ENCODE measurements at regions not wholly inside any gene's neighbourhood (a gene's known extent, or its start where the extent isn't known, plus 50 kb on each side); places are given as distances from the start of the nearest gene placed in this dataset.

GRCh38 chr4:152269448-152270191, 266.3 kb downstream of the FBXW7 start:
- no peak for TF ChIP-seq EZH2phosphoT487 (IDR thresholded peaks at IDR 0.05; ENCODE audit: borderline replicate concordance)
- no peak for TF ChIP-seq CTCF (conservative IDR thresholded peaks at IDR 0.05; ENCODE audit: low read length)

GRCh38 chr4:152267811-152268210, 268.1 kb downstream of the FBXW7 start:
- TF ChIP-seq EZH2phosphoT487 (IDR thresholded peaks at IDR 0.05; ENCODE audit: borderline replicate concordance) (no peak), CTCF (conservative IDR thresholded peaks at IDR 0.05; ENCODE audit: low read length) (no peak)
- no peaks in the 10 kb centered on the region for H3K36me3 ChIP-seq (ENCODE audit: insufficient read depth, low read length)
- H3K9ac ChIP-seq (ENCODE audit: low read depth, low read length, poor library complexity, severe bottlenecking): no peak overlapping the region
- H3K79me2 ChIP-seq (ENCODE audit: insufficient read depth, low read length): no peaks in the 10 kb centered on the region
- H4K20me1 ChIP-seq (ENCODE audit: insufficient read depth, low read length, poor library complexity, severe bottlenecking): no peaks in the 10 kb centered on the region
- no peaks in the 10 kb centered on the region for H3F3A ChIP-seq (ENCODE audit: low read depth)
- no peak overlapping the region for H3K4me2 ChIP-seq (ENCODE audit: low read depth, low read length, poor library complexity, severe bottlenecking)
- no peaks in the 10 kb centered on the region for H3K4me1 ChIP-seq (ENCODE audit: insufficient read depth, low read length, poor library complexity, severe bottlenecking)
- H3K9me3 ChIP-seq (ENCODE audit: insufficient read depth, low read depth, low read length): no peaks in the 10 kb centered on the region
- H2AFZ ChIP-seq (ENCODE audit: low read length): no peak overlapping the region
- no peaks in the 10 kb centered on the region for H3K9me2 ChIP-seq (replicated peaks; ENCODE audit: low read depth, low read length)
- H3K27me3 ChIP-seq (ENCODE audit: insufficient read depth, low read length, poor library complexity, severe bottlenecking): no peaks in the 10 kb centered on the region
- no peak overlapping the region for H3K4me3 ChIP-seq (ENCODE audit: low read length, poor library complexity, severe bottlenecking)

More at GRCh38 chr4:152269448-152270191, 266.3 kb downstream of the FBXW7 start:
- Histone ChIP-seq H3K9me3 (ENCODE audit: insufficient read depth, low read depth, low read length) (no peaks in the 10 kb centered on the region), H3K9me2 (replicated peaks; ENCODE audit: low read depth, low read length) (no peaks in the 10 kb centered on the region), H3K79me2 (ENCODE audit: insufficient read depth, low read length) (no peaks in the 10 kb centered on the region), H3K4me2 (ENCODE audit: low read depth, low read length, poor library complexity, severe bottlenecking) (no peak overlapping the region), H2AFZ (ENCODE audit: low read length) (no peak overlapping the region), H3K4me3 (ENCODE audit: low read length, poor library complexity, severe bottlenecking) (no peak overlapping the region), H3K9ac (ENCODE audit: low read depth, low read length, poor library complexity, severe bottlenecking) (no peak overlapping the region), H4K20me1 (ENCODE audit: insufficient read depth, low read length, poor library complexity, severe bottlenecking) (no peaks in the 10 kb centered on the region), H3K4me1 (ENCODE audit: insufficient read depth, low read length, poor library complexity, severe bottlenecking) (peaks cover 2% of the 10 kb centered on the region), H3F3A (ENCODE audit: low read depth) (no peaks in the 10 kb centered on the region), H3K36me3 (ENCODE audit: insufficient read depth, low read length) (no peaks in the 10 kb centered on the region), H3K27me3 (ENCODE audit: insufficient read depth, low read length, poor library complexity, severe bottlenecking) (no peaks in the 10 kb centered on the region)

GRCh38 chr4:152266831-152267480, 268.9 kb downstream of the FBXW7 start:
- Histone ChIP-seq H3K36me3 (ENCODE audit: insufficient read depth, low read length) (no peaks in the 10 kb centered on the region), H3K79me2 (ENCODE audit: insufficient read depth, low read length) (no peaks in the 10 kb centered on the region), H4K20me1 (ENCODE audit: insufficient read depth, low read length, poor library complexity, severe bottlenecking) (no peaks in the 10 kb centered on the region), H3K4me2 (ENCODE audit: low read depth, low read length, poor library complexity, severe bottlenecking) (no peak overlapping the region), H3K9me2 (replicated peaks; ENCODE audit: low read depth, low read length) (no peaks in the 10 kb centered on the region), H3K4me1 (ENCODE audit: insufficient read depth, low read length, poor library complexity, severe bottlenecking) (no peaks in the 10 kb centered on the region), H2AFZ (ENCODE audit: low read length) (no peak overlapping the region), H3K4me3 (ENCODE audit: low read length, poor library complexity, severe bottlenecking) (no peak overlapping the region), H3K9ac (ENCODE audit: low read depth, low read length, poor library complexity, severe bottlenecking) (no peak overlapping the region), H3F3A (ENCODE audit: low read depth) (no peaks in the 10 kb centered on the region), H3K9me3 (ENCODE audit: insufficient read depth, low read depth, low read length) (no peaks in the 10 kb centered on the region), H3K27me3 (ENCODE audit: insufficient read depth, low read length, poor library complexity, severe bottlenecking) (no peaks in the 10 kb centered on the region)
- TF ChIP-seq EZH2phosphoT487 (IDR thresholded peaks at IDR 0.05; ENCODE audit: borderline replicate concordance) (no peak), CTCF (conservative IDR thresholded peaks at IDR 0.05; ENCODE audit: low read length) (no peak)

All from Loucy (cell line).